HUES6 (cell line): ENCODE measurements at regions not wholly inside any gene's neighbourhood (a gene's known extent, or its start where the extent isn't known, plus 50 kb on each side); places are given as distances from the start of the nearest gene placed in this dataset.
"Not testable (repeated sequence)": the region's sequence is repeated elsewhere in the genome, so short reads cannot be mapped to it uniquely, and the experiment has no call there.

Source experiments
- H3K27ac ChIP-seq: 2 replicates; pipeline ENCODE4 v1.7.0; 2013; ENCODE audit warnings: low read depth, mild to moderate bottlenecking, low read length, inconsistent platforms
- H3K27me3 ChIP-seq: 2 replicates; pipeline ENCODE4 v1.6.1; 2013; ENCODE audit warnings: low read length; ENCODE audit not compliant: control insufficient read depth, insufficient read depth
- H3K36me3 ChIP-seq: 2 replicates; pipeline ENCODE4 v1.6.1; 2013; ENCODE audit warnings: low read length; ENCODE audit not compliant: control insufficient read depth, insufficient read depth
- H3K4me1 ChIP-seq: 2 replicates; pipeline ENCODE4 v1.6.1; 2013; ENCODE audit warnings: low read length; ENCODE audit not compliant: control insufficient read depth, insufficient read depth
- H3K4me3 ChIP-seq: 2 replicates; pipeline ENCODE4 v1.5.1; 2013; ENCODE audit warnings: low read depth, low read length
- H3K9ac ChIP-seq: one replicate; pipeline ENCODE4 v1.6.1; 2013; ENCODE audit warnings: mild to moderate bottlenecking, low read length
- H3K9me3 ChIP-seq: 2 replicates; pipeline ENCODE4 v1.6.1; 2013; ENCODE audit warnings: low read depth, low read length; ENCODE audit not compliant: control insufficient read depth, insufficient read depth

- not testable (repeated sequence) for H3K9me3 ChIP-seq, H3K27me3 ChIP-seq, H3K4me1 ChIP-seq, H3K4me3 ChIP-seq, H3K9ac ChIP-seq, H3K27ac ChIP-seq
- peaks cover 10% of the 10 kb centered on the region for H3K36me3 ChIP-seq
Observed at GRCh38 chr3:195959367-195960157, 51.2 kb upstream of the TNK2 start.

- H3K4me1 ChIP-seq, H3K9ac ChIP-seq, H3K27ac ChIP-seq, H3K4me3 ChIP-seq, H3K9me3 ChIP-seq, H3K27me3 ChIP-seq: not testable (repeated sequence)
- H3K36me3 ChIP-seq = peaks cover 10% of the 10 kb centered on the region
Observed at GRCh38 chr3:195958736-195959135, 50.4 kb upstream of the TNK2 start.
